ENCODE measurements at regions not wholly inside any gene's neighbourhood (a gene's known extent, or its start where the extent isn't known, plus 50 kb on each side); places are given as distances from the start of the nearest gene placed in this dataset.

- Histone ChIP-seq H3K27ac (ENCODE audit: low read depth, low read length) (no peak overlapping the region), H4K20me1 (ENCODE audit: control insufficient read depth, insufficient read depth, low read depth, low read length) (no peaks in the 10 kb centered on the region), H3K4me1 (ENCODE audit: control insufficient read depth, low read length) (no peaks in the 10 kb centered on the region), H3K9me2 (replicated peaks; ENCODE audit: control insufficient read depth, low read length) (no peaks in the 10 kb centered on the region), H3K36me3 (ENCODE audit: control insufficient read depth, low read length) (no peaks in the 10 kb centered on the region), H3K9me3 (ENCODE audit: control insufficient read depth, insufficient read depth, low read length) (no peaks in the 10 kb centered on the region), H3K4me2 (ENCODE audit: low read length) (no peak overlapping the region), H3F3A (ENCODE audit: control insufficient read depth, insufficient read depth) (no peaks in the 10 kb centered on the region), H3K4me3 (ENCODE audit: low read length) (no peak overlapping the region), H3K27me3 (ENCODE audit: control insufficient read depth, low read length) (no peaks in the 10 kb centered on the region), H3K79me2 (ENCODE audit: control insufficient read depth, low read length) (no peaks in the 10 kb centered on the region)
- TF ChIP-seq EZH2phosphoT487 (IDR thresholded peaks at IDR 0.05; ENCODE audit: borderline replicate concordance, low read length) (no peak), CTCF (IDR thresholded peaks at IDR 0.05; ENCODE audit: low read depth, low read length, poor library complexity, severe bottlenecking) (no peak)
These were observed 63.5 kb upstream of the ASCC3 start for GRCh38 chr6:100944644-100945043.

- no peaks in the 10 kb centered on the region for H4K20me1 ChIP-seq (ENCODE audit: control insufficient read depth, insufficient read depth, low read depth, low read length)
- H3K79me2 ChIP-seq (ENCODE audit: control insufficient read depth, low read length): no peaks in the 10 kb centered on the region
- H3K9me2 ChIP-seq (replicated peaks; ENCODE audit: control insufficient read depth, low read length): no peaks in the 10 kb centered on the region
- H3K4me1 ChIP-seq (ENCODE audit: control insufficient read depth, low read length): no peaks in the 10 kb centered on the region
- no peak overlapping the region for H3K4me2 ChIP-seq (ENCODE audit: low read length)
- H3K36me3 ChIP-seq (ENCODE audit: control insufficient read depth, low read length): no peaks in the 10 kb centered on the region
- no peaks in the 10 kb centered on the region for H3F3A ChIP-seq (ENCODE audit: control insufficient read depth, insufficient read depth)
- H3K27ac ChIP-seq (ENCODE audit: low read depth, low read length): no peak overlapping the region
- H3K9me3 ChIP-seq (ENCODE audit: control insufficient read depth, insufficient read depth, low read length): no peaks in the 10 kb centered on the region
- H3K4me3 ChIP-seq (ENCODE audit: low read length): no peak overlapping the region
- TF ChIP-seq CTCF (IDR thresholded peaks at IDR 0.05; ENCODE audit: low read depth, low read length, poor library complexity, severe bottlenecking) (no peak), EZH2phosphoT487 (IDR thresholded peaks at IDR 0.05; ENCODE audit: borderline replicate concordance, low read length) (no peak)
- H3K27me3 ChIP-seq (ENCODE audit: control insufficient read depth, low read length): no peaks in the 10 kb centered on the region
These were observed 65.0 kb upstream of the ASCC3 start for GRCh38 chr6:100946021-100946540.

- Histone ChIP-seq H3K9me2 (replicated peaks; ENCODE audit: control insufficient read depth, low read length) (no peaks in the 10 kb centered on the region), H3K4me2 (ENCODE audit: low read length) (no peak overlapping the region)
- TF ChIP-seq EZH2phosphoT487 (IDR thresholded peaks at IDR 0.05; ENCODE audit: borderline replicate concordance, low read length) (no peak), CTCF (IDR thresholded peaks at IDR 0.05; ENCODE audit: low read depth, low read length, poor library complexity, severe bottlenecking) (no peak)
These were observed 65.6 kb upstream of the ASCC3 start for GRCh38 chr6:100946711-100947110.

More at GRCh38 chr6:100946711-100947110, 65.6 kb upstream of the ASCC3 start:
- no peaks in the 10 kb centered on the region for H3K9me3 ChIP-seq (ENCODE audit: control insufficient read depth, insufficient read depth, low read length)
- no peak overlapping the region for H3K4me3 ChIP-seq (ENCODE audit: low read length)
- no peaks in the 10 kb centered on the region for H3K36me3 ChIP-seq (ENCODE audit: control insufficient read depth, low read length)
- H3K27ac ChIP-seq (ENCODE audit: low read depth, low read length): no peak overlapping the region
- no peaks in the 10 kb centered on the region for H3K4me1 ChIP-seq (ENCODE audit: control insufficient read depth, low read length)
- no peaks in the 10 kb centered on the region for H3F3A ChIP-seq (ENCODE audit: control insufficient read depth, insufficient read depth)
- no peaks in the 10 kb centered on the region for H4K20me1 ChIP-seq (ENCODE audit: control insufficient read depth, insufficient read depth, low read depth, low read length)
- no peaks in the 10 kb centered on the region for H3K79me2 ChIP-seq (ENCODE audit: control insufficient read depth, low read length)
- no peaks in the 10 kb centered on the region for H3K27me3 ChIP-seq (ENCODE audit: control insufficient read depth, low read length)
